ENCODE measurements at regions not wholly inside any gene's neighbourhood (a gene's known extent, or its start where the extent isn't known, plus 50 kb on each side); places are given as distances from the start of the nearest gene placed in this dataset.

DNA sequence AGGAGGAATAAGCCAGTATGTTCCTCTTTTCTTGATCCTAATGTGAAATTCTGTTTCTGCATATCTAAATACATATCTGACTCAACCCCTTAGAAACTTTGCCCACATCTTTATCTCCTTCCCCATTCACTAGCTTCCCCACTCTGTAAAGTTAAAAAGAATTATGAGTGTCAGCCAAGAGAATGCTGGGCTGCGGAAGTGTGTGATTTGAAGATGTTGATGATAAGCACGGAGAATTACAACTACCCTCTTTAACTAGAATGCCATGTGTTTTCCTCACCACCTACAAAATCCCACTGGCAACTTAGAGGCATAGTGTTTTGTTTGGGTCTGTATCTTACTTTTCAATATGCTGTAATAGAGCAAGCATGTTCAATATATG is 490.4 kb upstream of the FANCL start:
- TF ChIP-seq, protein P1, sequence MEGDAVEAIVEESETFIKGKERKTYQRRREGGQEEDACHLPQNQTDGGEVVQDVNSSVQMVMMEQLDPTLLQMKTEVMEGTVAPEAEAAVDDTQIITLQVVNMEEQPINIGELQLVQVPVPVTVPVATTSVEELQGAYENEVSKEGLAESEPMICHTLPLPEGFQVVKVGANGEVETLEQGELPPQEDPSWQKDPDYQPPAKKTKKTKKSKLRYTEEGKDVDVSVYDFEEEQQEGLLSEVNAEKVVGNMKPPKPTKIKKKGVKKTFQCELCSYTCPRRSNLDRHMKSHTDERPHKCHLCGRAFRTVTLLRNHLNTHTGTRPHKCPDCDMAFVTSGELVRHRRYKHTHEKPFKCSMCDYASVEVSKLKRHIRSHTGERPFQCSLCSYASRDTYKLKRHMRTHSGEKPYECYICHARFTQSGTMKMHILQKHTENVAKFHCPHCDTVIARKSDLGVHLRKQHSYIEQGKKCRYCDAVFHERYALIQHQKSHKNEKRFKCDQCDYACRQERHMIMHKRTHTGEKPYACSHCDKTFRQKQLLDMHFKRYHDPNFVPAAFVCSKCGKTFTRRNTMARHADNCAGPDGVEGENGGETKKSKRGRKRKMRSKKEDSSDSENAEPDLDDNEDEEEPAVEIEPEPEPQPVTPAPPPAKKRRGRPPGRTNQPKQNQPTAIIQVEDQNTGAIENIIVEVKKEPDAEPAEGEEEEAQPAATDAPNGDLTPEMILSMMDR (IDR thresholded peaks at IDR 0.05; ENCODE audit: insufficient read depth, low read length, poor library complexity, severe bottlenecking) = no peak
- TF ChIP-seq EZH2phosphoT487 (conservative IDR thresholded peaks at IDR 0.05; ENCODE audit: low read length) = no peak
